Parathyroid adenoma (tissue), 2 donors: ENCODE measurements at regions not wholly inside any gene's neighbourhood (a gene's known extent, or its start where the extent isn't known, plus 50 kb on each side); places are given as distances from the start of the nearest gene placed in this dataset.

Experiments used
- H2AFZ ChIP-seq: fragments of 300-600 bp; sonication (generic); one replicate; pipeline ENCODE4 v1.7.0; 2017; ENCODE audit warnings: antibody characterized with exemption, mild to moderate bottlenecking
- H3K27ac ChIP-seq: fragments of 300-600 bp; sonication (generic); one replicate; pipeline ENCODE4 v1.7.0; 2017
- H3K27me3 ChIP-seq: fragments of 300-600 bp; sonication (generic); one replicate; pipeline ENCODE4 v1.7.0; 2017; ENCODE audit warnings: low read length; ENCODE audit not compliant: control insufficient read depth, insufficient read depth
- H3K36me3 ChIP-seq: fragments of 300-600 bp; sonication (generic); one replicate; pipeline ENCODE4 v1.7.0; 2017; ENCODE audit warnings: low read length; ENCODE audit not compliant: control insufficient read depth, insufficient read depth
- H3K4me1 ChIP-seq: fragments of 300-600 bp; sonication (generic); one replicate; pipeline ENCODE4 v1.7.0; 2017; ENCODE audit warnings: control low read depth
- H3K4me2 ChIP-seq: fragments of 300-600 bp; sonication (generic); one replicate; pipeline ENCODE4 v1.7.0; 2017; ENCODE audit warnings: low read length
- H3K4me3 ChIP-seq: fragments of 300-600 bp; sonication (generic); one replicate; pipeline ENCODE4 v1.7.0; 2017; ENCODE audit warnings: low read depth, low read length
- H3K79me2 ChIP-seq: fragments of 300-600 bp; sonication (generic); one replicate; pipeline ENCODE4 v1.7.0; 2017; ENCODE audit warnings: control low read depth
- H3K9ac ChIP-seq: fragments of 300-600 bp; sonication (generic); one replicate; pipeline ENCODE4 v1.7.0; 2017; ENCODE audit warnings: mild to moderate bottlenecking
- H3K9me3 ChIP-seq: fragments of 300-600 bp; sonication (generic); one replicate; pipeline ENCODE4 v1.7.0; 2017; ENCODE audit warnings: low read length; ENCODE audit not compliant: control insufficient read depth
- TF ChIP-seq, protein P1 (sequence below): fragments of 300-600 bp; sonication (generic); IDR thresholded peaks from one replicate; pipeline ENCODE4 v1.7.0; 2017; ENCODE audit warnings: antibody characterized with exemption, mild to moderate bottlenecking
- donor health status: primary hyperparathyroidism.

GRCh38 chr2:83901317-83901716 is 557.8 kb downstream of the SUCLG1 start:
- H3K79me2 ChIP-seq, result no peaks in the 10 kb centered on the region
- no peaks in the 10 kb centered on the region for H3K36me3 ChIP-seq
- H3K4me2 ChIP-seq, result no peak overlapping the region
- H3K9ac ChIP-seq, result no peak overlapping the region
- no peaks in the 10 kb centered on the region for H3K27me3 ChIP-seq
- TF ChIP-seq, protein P1, sequence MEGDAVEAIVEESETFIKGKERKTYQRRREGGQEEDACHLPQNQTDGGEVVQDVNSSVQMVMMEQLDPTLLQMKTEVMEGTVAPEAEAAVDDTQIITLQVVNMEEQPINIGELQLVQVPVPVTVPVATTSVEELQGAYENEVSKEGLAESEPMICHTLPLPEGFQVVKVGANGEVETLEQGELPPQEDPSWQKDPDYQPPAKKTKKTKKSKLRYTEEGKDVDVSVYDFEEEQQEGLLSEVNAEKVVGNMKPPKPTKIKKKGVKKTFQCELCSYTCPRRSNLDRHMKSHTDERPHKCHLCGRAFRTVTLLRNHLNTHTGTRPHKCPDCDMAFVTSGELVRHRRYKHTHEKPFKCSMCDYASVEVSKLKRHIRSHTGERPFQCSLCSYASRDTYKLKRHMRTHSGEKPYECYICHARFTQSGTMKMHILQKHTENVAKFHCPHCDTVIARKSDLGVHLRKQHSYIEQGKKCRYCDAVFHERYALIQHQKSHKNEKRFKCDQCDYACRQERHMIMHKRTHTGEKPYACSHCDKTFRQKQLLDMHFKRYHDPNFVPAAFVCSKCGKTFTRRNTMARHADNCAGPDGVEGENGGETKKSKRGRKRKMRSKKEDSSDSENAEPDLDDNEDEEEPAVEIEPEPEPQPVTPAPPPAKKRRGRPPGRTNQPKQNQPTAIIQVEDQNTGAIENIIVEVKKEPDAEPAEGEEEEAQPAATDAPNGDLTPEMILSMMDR, result no peak
- no peaks in the 10 kb centered on the region for H3K4me1 ChIP-seq
- no peak overlapping the region for H3K27ac ChIP-seq
- no peak overlapping the region for H3K4me3 ChIP-seq
- no peak overlapping the region for H2AFZ ChIP-seq
- H3K9me3 ChIP-seq, result no peaks in the 10 kb centered on the region

GRCh38 chr2:83900862-83901261 is 558.2 kb downstream of the SUCLG1 start:
- Histone ChIP-seq H3K4me2 (no peak overlapping the region), H2AFZ (no peak overlapping the region), H3K36me3 (no peaks in the 10 kb centered on the region), H3K4me1 (no peaks in the 10 kb centered on the region), H3K9me3 (no peaks in the 10 kb centered on the region), H3K4me3 (no peak overlapping the region), H3K27me3 (no peaks in the 10 kb centered on the region), H3K79me2 (no peaks in the 10 kb centered on the region), H3K27ac (no peak overlapping the region), H3K9ac (no peak overlapping the region)
- TF ChIP-seq, protein P1, result no peak

DNA sequence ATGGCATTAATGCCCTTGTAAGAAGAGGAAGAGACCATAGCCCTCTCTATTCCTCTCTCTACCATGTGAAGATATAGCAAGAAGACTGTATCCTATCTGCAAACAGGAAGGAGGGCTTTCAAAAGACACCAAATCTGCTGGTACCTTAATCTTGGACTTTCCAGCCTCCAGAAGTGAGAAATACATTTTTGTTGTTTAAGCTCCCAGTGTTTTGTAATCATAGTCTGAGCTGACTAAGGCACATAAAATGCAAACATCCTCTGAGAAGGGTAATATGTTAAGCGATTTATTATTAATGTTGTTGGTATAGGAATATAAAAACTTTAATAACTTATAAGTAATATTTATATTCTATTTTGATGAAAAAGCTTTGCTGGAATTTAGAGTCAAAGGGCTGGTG is 559.8 kb downstream of the SUCLG1 start:
- Histone ChIP-seq H3K27ac (no peak overlapping the region), H3K79me2 (no peaks in the 10 kb centered on the region), H3K9ac (no peak overlapping the region), H3K4me2 (no peak overlapping the region), H3K36me3 (no peaks in the 10 kb centered on the region), H3K9me3 (no peaks in the 10 kb centered on the region), H2AFZ (no peak overlapping the region), H3K4me3 (no peak overlapping the region), H3K4me1 (no peaks in the 10 kb centered on the region), H3K27me3 (no peaks in the 10 kb centered on the region)
- TF ChIP-seq, protein P1, result no peak

DNA sequence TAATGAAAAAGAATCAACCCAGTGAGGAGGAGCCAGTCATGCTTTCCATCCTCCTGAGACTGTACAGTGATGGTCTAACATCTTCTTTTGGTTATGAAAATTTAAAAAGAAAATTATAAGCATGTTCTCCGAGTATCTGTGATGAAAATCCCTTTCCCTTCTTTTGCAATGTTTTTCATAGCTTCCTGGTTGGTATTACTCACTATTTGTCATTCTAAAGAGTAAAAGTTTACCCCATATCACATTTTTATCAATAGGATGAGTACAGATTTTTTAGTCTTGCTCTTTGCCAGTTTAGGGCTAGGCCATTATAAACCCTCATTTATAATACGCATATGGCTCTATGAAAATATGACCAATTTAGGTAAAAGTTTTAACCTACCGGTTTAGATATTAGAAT is 564.1 kb downstream of the SUCLG1 start:
- TF ChIP-seq, protein P1, result no peak
- no peak overlapping the region for H3K9ac ChIP-seq
- H3K9me3 ChIP-seq, result no peaks in the 10 kb centered on the region
- H3K4me2 ChIP-seq, result no peak overlapping the region
- H3K4me3 ChIP-seq, result no peak overlapping the region
- no peak overlapping the region for H3K27ac ChIP-seq
- H3K4me1 ChIP-seq, result no peaks in the 10 kb centered on the region
- H3K36me3 ChIP-seq, result no peaks in the 10 kb centered on the region
- no peak overlapping the region for H2AFZ ChIP-seq
- H3K27me3 ChIP-seq, result no peaks in the 10 kb centered on the region
- H3K79me2 ChIP-seq, result no peaks in the 10 kb centered on the region

DNA sequence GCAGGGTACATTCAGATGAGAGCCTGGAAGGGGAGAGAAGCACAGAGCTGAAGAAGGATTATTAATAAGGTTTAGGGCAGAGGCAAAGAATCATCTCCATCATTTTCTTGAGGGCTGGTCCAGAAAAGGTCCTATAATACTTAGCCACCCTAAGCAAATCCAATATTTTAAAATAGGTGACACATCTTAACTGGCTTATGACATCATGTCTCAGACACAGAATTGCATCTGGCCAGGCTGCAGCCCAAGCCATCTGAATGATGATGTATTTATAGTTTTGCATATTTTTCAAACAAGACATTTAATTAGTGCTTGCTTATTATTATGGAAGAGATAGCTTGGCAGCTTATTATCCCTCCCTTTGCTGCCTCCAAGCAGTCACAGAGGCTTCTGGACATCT is 571.3 kb downstream of the SUCLG1 start:
- Histone ChIP-seq H3K9me3 (no peaks in the 10 kb centered on the region), H3K27ac (no peak overlapping the region), H2AFZ (no peak overlapping the region), H3K36me3 (no peaks in the 10 kb centered on the region), H3K4me2 (no peak overlapping the region), H3K4me3 (no peak overlapping the region), H3K27me3 (no peaks in the 10 kb centered on the region), H3K9ac (no peak overlapping the region), H3K4me1 (no peaks in the 10 kb centered on the region), H3K79me2 (no peaks in the 10 kb centered on the region)
- TF ChIP-seq, protein P1, result no peak
